Stomach (tissue), 4 donors: ENCODE measurements at regions not wholly inside any gene's neighbourhood (a gene's known extent, or its start where the extent isn't known, plus 50 kb on each side); places are given as distances from the start of the nearest gene placed in this dataset.

Experiments
- POLR2AphosphoS5 ChIP-seq, 3 donors: sonication (generic); formaldehyde crosslinking; IDR thresholded peaks; one replicate each; pipeline ENCODE4 v1.6.1; 2016; ENCODE audit warnings: antibody characterized with exemption in 3 of 3
- TF ChIP-seq, protein P1 (sequence below), 7 experiments: fragments of 450-650 bp in 4 of 7; fragments of 200-600 bp in 3 of 7; sonication (generic) in 3 of 7; IDR thresholded peaks; one replicate each; pipeline ENCODE4 v1.5.1; 2016 to 2019; ENCODE audit warnings: antibody characterized with exemption in 7 of 7, control low read depth in 2 of 7, mild to moderate bottlenecking in 1 of 7

- TF ChIP-seq, protein P1, sequence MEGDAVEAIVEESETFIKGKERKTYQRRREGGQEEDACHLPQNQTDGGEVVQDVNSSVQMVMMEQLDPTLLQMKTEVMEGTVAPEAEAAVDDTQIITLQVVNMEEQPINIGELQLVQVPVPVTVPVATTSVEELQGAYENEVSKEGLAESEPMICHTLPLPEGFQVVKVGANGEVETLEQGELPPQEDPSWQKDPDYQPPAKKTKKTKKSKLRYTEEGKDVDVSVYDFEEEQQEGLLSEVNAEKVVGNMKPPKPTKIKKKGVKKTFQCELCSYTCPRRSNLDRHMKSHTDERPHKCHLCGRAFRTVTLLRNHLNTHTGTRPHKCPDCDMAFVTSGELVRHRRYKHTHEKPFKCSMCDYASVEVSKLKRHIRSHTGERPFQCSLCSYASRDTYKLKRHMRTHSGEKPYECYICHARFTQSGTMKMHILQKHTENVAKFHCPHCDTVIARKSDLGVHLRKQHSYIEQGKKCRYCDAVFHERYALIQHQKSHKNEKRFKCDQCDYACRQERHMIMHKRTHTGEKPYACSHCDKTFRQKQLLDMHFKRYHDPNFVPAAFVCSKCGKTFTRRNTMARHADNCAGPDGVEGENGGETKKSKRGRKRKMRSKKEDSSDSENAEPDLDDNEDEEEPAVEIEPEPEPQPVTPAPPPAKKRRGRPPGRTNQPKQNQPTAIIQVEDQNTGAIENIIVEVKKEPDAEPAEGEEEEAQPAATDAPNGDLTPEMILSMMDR (IDR thresholded peaks at IDR 0.05), result no peak
- no peak for TF ChIP-seq POLR2AphosphoS5 (IDR thresholded peaks at IDR 0.05)
These were observed 119.2 kb upstream of the C11orf87 start for GRCh38 chr11:109302591-109303334.
